AG09319 (cell line): ENCODE measurements at regions not wholly inside any gene's neighbourhood (a gene's known extent, or its start where the extent isn't known, plus 50 kb on each side); places are given as distances from the start of the nearest gene placed in this dataset.

Experiments used
- DNase-seq: peaks from one replicate; pipeline ENCODE4 v3.0.0-alpha.2; 2010; ENCODE audit warnings: low read depth; ENCODE audit errors: extremely low read depth
- TF ChIP-seq, protein P1 (sequence below): IDR thresholded peaks from 2 replicates; pipeline ENCODE4 v1.5.1; 2011; ENCODE audit warnings: low read depth, mild to moderate bottlenecking, inconsistent platforms, low read length, moderate library complexity

DNA sequence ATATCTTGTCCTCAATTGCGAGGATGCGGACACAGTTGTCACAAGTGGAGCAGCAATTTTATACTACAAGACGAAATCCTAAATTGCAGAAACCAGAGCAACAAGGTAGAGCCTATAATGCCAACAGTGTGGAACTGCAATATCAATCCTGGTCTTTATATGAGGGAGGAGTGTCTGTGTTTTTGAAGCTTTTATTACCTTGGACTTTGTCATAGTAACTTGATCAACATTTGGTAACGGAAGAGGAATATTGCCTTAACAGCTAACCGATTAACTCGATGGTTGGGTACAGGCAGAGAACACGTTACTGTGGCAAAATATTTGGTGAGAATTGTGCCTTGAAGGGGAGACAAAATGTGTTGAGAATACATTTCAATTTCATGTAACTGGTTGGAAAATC lies 661.5 kb downstream of the FGF9 start:
- DNase-seq: no peak
- TF ChIP-seq, protein P1, sequence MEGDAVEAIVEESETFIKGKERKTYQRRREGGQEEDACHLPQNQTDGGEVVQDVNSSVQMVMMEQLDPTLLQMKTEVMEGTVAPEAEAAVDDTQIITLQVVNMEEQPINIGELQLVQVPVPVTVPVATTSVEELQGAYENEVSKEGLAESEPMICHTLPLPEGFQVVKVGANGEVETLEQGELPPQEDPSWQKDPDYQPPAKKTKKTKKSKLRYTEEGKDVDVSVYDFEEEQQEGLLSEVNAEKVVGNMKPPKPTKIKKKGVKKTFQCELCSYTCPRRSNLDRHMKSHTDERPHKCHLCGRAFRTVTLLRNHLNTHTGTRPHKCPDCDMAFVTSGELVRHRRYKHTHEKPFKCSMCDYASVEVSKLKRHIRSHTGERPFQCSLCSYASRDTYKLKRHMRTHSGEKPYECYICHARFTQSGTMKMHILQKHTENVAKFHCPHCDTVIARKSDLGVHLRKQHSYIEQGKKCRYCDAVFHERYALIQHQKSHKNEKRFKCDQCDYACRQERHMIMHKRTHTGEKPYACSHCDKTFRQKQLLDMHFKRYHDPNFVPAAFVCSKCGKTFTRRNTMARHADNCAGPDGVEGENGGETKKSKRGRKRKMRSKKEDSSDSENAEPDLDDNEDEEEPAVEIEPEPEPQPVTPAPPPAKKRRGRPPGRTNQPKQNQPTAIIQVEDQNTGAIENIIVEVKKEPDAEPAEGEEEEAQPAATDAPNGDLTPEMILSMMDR: no peak

DNA sequence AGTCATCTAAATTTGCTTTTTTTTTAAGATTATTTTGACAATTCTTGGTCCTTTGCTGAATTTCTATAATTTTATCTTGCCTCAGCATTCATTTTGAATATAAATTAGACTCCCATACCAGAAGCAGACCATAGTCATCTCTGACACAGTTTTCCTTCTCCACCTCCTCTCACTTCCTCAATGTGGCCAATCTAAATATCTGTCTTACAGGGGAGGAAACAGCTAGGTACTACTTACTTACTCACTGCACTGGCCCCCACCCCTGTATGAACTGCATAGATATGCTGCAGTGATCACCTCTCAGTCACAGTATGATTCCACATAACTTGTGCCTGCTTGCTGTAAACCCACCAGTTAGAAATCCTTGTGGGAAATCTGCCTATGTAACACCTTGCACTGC lies 665.6 kb downstream of the FGF9 start:
- no peak for DNase-seq
- TF ChIP-seq, protein P1: no peak

DNA sequence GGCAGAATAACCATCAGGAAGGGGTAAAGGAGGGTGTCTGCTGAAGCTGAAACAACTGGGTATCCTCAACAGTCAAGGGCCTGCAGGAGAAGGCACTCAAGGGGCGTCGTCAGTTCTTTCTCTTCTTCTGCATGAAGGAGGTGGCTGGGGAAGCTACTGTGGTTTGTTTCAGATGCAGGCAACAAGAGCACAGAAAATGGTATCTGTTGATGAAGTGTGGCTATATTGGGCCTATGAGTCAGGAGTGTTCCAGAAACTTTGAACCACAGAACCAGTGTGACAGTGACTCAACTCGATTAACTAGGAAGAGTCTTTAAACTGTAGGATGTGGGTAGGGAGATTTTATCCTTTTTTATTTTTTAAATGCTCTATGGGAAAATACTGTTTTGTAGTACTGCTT lies 686.3 kb downstream of the FGF9 start:
- TF ChIP-seq, protein P1: no peak

DNA sequence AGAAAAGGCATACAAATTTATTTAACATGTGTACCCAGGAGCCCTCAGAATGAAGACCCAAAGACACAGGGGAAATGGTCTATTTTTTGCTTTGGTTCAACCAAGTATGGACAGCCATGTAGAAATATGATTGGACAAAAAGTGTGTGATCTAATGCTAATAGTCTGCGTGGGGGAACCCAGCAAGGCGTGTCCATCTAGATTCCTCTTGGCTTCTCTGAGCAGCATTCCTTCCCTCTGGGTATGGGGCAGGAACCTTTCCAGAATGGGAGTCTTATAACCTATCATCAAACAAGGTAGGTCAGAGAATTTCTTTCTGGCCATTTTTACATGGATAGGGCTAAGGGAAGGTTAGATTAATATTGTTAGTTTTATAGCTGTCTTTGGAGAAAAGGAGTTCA lies 698.2 kb downstream of the FGF9 start:
- TF ChIP-seq, protein P1: no peak
- no peak for DNase-seq

More for the DNA sequence above, 686.3 kb downstream of the FGF9 start:
- no peak for DNase-seq

DNA sequence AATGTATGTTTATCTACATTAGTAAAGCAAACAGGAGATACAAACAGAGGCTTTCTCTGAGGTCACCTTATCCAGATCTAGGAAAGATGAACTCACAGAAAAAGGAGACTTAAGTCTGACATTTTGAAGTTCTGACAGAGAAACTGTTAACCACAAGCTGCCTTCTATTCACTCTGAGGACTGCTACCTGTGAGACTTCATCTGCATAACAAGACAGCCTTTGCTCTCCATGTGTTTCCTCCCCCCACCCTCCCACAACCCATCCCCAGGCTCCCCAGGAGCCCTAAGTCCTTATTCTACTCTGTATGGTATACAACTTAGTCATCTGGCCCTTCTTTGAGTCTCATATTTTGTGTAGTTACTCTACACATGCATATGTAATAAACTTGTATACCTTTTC lies 699.0 kb downstream of the FGF9 start:
- TF ChIP-seq, protein P1: no peak
- no peak for DNase-seq

DNA sequence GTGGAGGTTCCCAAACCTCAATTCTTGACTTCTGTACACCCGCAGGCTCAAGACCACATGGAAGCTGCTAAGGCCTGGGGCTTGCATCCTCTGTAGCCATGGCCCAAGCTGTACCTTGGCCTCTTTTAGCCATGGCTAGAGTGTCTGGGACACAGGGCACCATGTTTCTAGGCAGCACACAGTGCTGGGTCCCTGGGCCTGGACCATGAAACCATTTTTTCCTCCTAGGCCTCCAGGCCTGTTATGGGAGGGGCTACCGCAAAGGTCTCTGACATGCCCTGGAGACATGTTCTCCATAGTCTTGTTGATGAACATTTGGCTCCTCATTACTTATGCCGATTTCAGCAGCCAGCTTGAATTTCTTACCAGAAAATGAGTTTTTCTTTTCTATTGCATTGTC lies 701.4 kb downstream of the FGF9 start:
- TF ChIP-seq, protein P1: no peak
- DNase-seq: no peak

DNA sequence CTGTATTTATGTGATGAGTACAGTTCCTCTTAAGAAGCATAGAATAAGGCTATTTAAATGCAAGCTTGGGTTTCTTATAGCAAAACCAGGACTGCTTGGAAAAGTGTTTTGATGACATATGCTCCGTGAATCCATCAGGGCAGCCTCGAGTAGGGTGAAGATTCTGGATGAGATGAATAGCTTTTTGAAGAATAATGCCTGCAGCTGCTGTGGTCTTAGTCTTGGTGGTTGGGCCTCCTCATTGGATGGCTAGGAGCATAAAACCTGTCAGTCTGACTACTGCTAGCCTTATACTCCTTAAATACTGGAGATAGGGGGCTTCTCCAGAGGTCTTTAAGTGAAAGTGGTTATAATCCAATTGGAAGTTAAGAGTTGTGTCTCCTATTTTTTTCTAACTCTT lies 704.3 kb downstream of the FGF9 start:
- TF ChIP-seq, protein P1: no peak
- DNase-seq: no peak
